BJ (cell line): ENCODE measurements at regions not wholly inside any gene's neighbourhood (a gene's known extent, or its start where the extent isn't known, plus 50 kb on each side); places are given as distances from the start of the nearest gene placed in this dataset.

ENCODE experiments used
- CTCF ChIA-PET: fragments of 350-600 bp; formaldehyde crosslinking; extraction: SDS; loops from one replicate; lab custom pipeline; 2021; ENCODE audit warnings: antibody characterized with exemption, inconsistent platforms; lab: Yijun Ruan, JAX
- POLR2A ChIA-PET: fragments of 300-600 bp; sonication (Branson Sonifier 250); formaldehyde crosslinking; extraction: SDS; loops from one replicate; lab custom pipeline; 2021; ENCODE audit warnings: antibody characterized with exemption; lab: Charles Lee
- DNase-seq: peaks from one replicate; pipeline ENCODE4 v3.0.0-alpha.2; 2011; ENCODE audit warnings: low read depth
- H3K27me3 ChIP-seq: 2 replicates; pipeline ENCODE4 v1.6.0; 2011; ENCODE audit warnings: low read length; ENCODE audit not compliant: control insufficient read depth, insufficient read depth
- H3K36me3 ChIP-seq: 2 replicates; pipeline ENCODE4 v1.5.1; 2011; ENCODE audit warnings: low read length; ENCODE audit not compliant: control insufficient read depth, insufficient read depth
- H3K4me3 ChIP-seq: 2 replicates; pipeline ENCODE4 v1.5.1; 2011; ENCODE audit warnings: low read depth, mild to moderate bottlenecking, control low read depth, low read length
- TF ChIP-seq, protein P1 (sequence below): IDR thresholded peaks from 2 replicates; pipeline ENCODE4 v1.5.1; 2011; ENCODE audit warnings: low read depth, mild to moderate bottlenecking, control low read depth, inconsistent platforms, low read length, moderate library complexity; ENCODE audit not compliant: insufficient read depth

DNA sequence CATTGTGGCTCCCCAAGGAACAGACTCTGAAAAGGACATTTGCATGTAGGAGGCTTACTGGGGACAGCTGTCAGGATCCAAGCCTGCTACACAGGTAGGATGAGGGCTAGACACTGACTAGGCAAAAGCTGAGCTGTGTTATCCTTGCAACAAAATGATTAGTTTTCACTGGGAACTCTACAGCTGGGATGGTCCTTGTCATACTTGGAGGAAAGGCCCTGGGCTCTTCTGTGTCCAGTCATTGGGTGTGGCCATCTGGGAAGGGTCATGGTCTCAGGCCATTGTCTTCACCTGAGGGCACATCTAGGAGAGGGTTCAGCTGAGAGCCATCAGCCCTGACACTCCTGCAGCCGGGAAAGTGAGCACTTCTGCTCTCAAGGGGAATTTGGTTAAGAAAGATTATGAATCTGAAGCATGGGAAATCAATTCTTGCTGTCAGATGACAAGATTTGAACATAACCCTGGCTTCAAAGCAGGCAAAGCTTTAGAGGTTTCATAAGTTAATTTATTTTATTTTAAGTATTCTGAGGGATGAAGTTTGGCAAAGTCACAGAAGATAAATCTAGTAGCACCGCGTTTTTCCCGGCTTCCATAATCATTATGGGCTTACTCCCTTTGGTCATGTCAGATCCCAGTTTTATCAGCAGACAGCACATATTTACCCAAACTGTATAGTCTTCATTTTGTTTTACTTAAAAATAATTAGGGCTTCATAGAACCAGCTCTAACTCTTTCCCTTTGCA, 78.4 kb upstream of the SLC22A23 start:
- no peak overlapping the region for H3K4me3 ChIP-seq
- no peak for DNase-seq
- POLR2A ChIA-PET, result no interaction called here
- H3K36me3 ChIP-seq, result no peaks in the 10 kb centered on the region
- TF ChIP-seq, protein P1, sequence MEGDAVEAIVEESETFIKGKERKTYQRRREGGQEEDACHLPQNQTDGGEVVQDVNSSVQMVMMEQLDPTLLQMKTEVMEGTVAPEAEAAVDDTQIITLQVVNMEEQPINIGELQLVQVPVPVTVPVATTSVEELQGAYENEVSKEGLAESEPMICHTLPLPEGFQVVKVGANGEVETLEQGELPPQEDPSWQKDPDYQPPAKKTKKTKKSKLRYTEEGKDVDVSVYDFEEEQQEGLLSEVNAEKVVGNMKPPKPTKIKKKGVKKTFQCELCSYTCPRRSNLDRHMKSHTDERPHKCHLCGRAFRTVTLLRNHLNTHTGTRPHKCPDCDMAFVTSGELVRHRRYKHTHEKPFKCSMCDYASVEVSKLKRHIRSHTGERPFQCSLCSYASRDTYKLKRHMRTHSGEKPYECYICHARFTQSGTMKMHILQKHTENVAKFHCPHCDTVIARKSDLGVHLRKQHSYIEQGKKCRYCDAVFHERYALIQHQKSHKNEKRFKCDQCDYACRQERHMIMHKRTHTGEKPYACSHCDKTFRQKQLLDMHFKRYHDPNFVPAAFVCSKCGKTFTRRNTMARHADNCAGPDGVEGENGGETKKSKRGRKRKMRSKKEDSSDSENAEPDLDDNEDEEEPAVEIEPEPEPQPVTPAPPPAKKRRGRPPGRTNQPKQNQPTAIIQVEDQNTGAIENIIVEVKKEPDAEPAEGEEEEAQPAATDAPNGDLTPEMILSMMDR, result no peak
- CTCF ChIA-PET, result interaction anchor here (1.1 kb wide), 1 partner anchor 11 kb away, joined by 3 read pairs; no protein-coding TSS in a partner anchor
- H3K27me3 ChIP-seq, result peaks cover 10% of the 10 kb centered on the region

DNA sequence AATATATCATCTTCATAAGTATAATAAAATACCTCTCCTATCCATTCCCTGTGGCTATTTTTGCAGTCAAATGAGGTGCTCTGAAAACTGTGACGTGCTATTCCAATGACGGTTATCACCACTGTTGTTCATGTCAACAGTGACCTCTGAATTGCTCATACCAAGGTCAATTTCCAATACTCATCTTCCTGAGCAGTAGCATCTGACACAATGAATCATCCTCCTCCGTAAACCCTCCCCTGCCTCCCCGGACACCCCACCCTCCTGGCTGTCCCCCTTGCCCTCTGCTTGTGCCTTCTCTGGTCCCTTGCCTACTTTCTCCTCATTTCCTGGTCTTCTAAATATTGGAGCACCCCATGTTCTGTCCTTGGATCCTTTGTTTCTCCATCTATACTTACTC, 77.7 kb upstream of the SLC22A23 start:
- no peak overlapping the region for H3K4me3 ChIP-seq
- no peak for DNase-seq
- CTCF ChIA-PET, result interaction anchor here (1.2 kb wide), 1 partner anchor 11 kb away, joined by 3 read pairs; no protein-coding TSS in a partner anchor
- TF ChIP-seq, protein P1, result no peak
- no peaks in the 10 kb centered on the region for H3K36me3 ChIP-seq
- H3K27me3 ChIP-seq, result peaks cover 8% of the 10 kb centered on the region
- POLR2A ChIA-PET, result no interaction called here

DNA sequence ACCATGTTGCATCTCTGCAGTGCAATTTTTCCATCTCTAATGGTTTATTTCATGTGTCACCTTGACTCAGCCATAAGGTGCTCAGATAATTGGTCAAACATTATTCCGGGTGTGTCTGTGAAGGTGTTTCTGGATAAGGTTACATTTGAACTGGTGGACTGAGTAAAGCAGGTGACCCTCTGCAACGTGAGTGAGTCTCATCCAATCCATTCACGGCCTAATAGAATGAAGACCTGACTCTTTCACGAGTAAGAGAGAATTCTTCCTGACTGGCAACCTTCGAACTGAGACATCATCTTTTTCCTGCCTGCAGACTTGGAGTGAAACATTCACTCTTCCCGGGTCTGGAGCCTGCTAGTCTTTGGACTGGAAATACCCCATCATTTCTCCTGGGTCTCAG, 77.1 kb upstream of the SLC22A23 start:
- ChIA-PET CTCF (interaction anchor here (1.2 kb wide), 1 partner anchor 10 kb away, joined by 3 read pairs; no protein-coding TSS in a partner anchor), POLR2A (no interaction called here)
- no peaks in the 10 kb centered on the region for H3K36me3 ChIP-seq
- no peak overlapping the region for H3K4me3 ChIP-seq
- H3K27me3 ChIP-seq, result peaks cover 6% of the 10 kb centered on the region
- DNase-seq, result no peak
- TF ChIP-seq, protein P1, result no peak

DNA sequence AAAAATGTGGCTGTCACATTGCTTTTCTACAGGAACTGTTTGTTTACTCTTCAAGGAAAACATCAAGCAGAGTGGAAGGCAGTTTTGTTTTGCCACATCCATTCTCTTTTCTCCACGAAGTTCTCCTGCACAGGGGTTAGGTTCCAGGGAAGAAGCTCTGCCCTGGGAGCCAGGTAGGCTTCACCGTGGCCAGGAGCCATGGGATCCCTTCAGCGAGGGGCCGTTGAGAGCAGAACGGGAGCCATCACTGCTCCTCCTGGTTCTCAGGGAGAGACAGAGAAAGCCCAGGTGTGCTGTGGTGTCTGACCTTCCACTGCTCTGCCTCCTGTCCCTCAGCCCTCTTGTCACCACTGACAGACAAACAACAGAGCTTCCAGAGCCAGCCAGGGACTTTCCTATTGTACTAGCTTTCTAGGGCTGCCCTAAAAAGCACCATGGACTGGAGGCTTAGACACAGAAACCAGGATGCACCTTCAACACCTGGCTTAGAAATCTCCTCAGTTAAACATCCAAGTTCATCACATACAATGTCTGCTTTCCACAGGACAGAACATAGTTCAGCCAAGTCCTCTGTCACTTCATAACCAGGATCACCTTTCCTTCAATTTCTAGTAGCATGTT, 75.6 kb upstream of the SLC22A23 start:
- TF ChIP-seq, protein P1, result no peak
- no peak for DNase-seq
- CTCF ChIA-PET, result interaction anchor here (1.0 kb wide), 1 partner anchor 9 kb away, joined by 3 read pairs; no protein-coding TSS in a partner anchor
- no peaks in the 10 kb centered on the region for H3K36me3 ChIP-seq
- POLR2A ChIA-PET, result no interaction called here
- peaks cover 6% of the 10 kb centered on the region for H3K27me3 ChIP-seq
- H3K4me3 ChIP-seq, result no peak overlapping the region

DNA sequence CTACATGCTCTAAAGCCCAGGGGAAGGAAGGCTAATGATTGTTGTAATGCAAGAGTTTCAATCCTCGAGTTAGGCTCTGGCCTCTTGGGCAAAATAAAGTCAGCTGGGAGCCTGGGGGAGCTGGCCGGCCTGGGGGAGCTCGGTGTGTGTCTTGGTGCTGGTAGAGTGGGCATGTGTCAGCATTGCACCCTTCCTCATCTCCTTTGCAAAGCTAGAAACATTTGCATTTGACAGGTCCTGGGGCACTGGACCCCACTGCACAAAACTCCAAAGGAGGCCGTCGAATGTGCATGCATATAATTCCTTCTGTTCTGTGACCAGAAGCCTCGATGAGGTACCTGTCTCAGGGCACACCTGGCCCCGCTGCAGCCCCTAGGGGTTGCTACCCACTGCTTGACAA, 74.6 kb upstream of the SLC22A23 start:
- ChIA-PET CTCF (no interaction called here), POLR2A (no interaction called here)
- Histone ChIP-seq H3K27me3 (peaks cover 6% of the 10 kb centered on the region), H3K36me3 (no peaks in the 10 kb centered on the region), H3K4me3 (no peak overlapping the region)
- TF ChIP-seq, protein P1, result no peak
- no peak for DNase-seq
